ENCODE measurements at regions not wholly inside any gene's neighbourhood (a gene's known extent, or its start where the extent isn't known, plus 50 kb on each side); places are given as distances from the start of the nearest gene placed in this dataset.

GRCh38 chr3:110383356-110383755, 688.3 kb upstream of the NECTIN3 start:
- TF ChIP-seq CTCF (IDR thresholded peaks at IDR 0.05; ENCODE audit: poor library complexity) (no peak), EZH2phosphoT487 (IDR thresholded peaks at IDR 0.05; ENCODE audit: low read depth, severe bottlenecking, unreplicated experiment) (no peak), EZH2 (IDR thresholded peaks at IDR 0.05; ENCODE audit: borderline replicate concordance) (no peak)
